ENCODE measurements at regions not wholly inside any gene's neighbourhood (a gene's known extent, or its start where the extent isn't known, plus 50 kb on each side); places are given as distances from the start of the nearest gene placed in this dataset.

- no TSS peak for BruUV-seq (replicated peaks)
- Mint-ChIP-seq H3K4me3 (ENCODE audit: low read depth, unreplicated experiment) (no peak overlapping the region), H3K36me3 (ENCODE audit: insufficient read depth, unreplicated experiment) (no peaks in the 10 kb centered on the region), H3K27me3 (ENCODE audit: unreplicated experiment) (peaks cover 48% of the 10 kb centered on the region), H3K9me3 (ENCODE audit: low read depth, unreplicated experiment) (no peaks in the 10 kb centered on the region), H3K27ac (ENCODE audit: unreplicated experiment) (no peak overlapping the region), H3K4me1 (ENCODE audit: low read depth, unreplicated experiment) (no peaks in the 10 kb centered on the region)
- TF ChIP-seq CTCF (IDR thresholded peaks at IDR 0.05; ENCODE audit: unreplicated experiment): no peak
- no peak for DNase-seq
- CTCF ChIA-PET: no interaction called here
- intact Hi-C loops (cut with micrococcal nuclease; ENCODE audit: unreplicated experiment): no loop called here
Observed at GRCh38 chr13:42699912-42700311, 81.5 kb upstream of the FAM216B start.

- no peaks in the 10 kb centered on the region for H3K9me3 Mint-ChIP-seq (ENCODE audit: low read depth, unreplicated experiment)
- no peak overlapping the region for H3K27ac Mint-ChIP-seq (ENCODE audit: unreplicated experiment)
- no peak for DNase-seq
- intact Hi-C loops (cut with micrococcal nuclease; ENCODE audit: unreplicated experiment): no loop called here
- no TSS peak for BruUV-seq (replicated peaks)
- no peaks in the 10 kb centered on the region for H3K4me1 Mint-ChIP-seq (ENCODE audit: low read depth, unreplicated experiment)
- H3K4me3 Mint-ChIP-seq (ENCODE audit: low read depth, unreplicated experiment): no peak overlapping the region
- no peaks in the 10 kb centered on the region for H3K36me3 Mint-ChIP-seq (ENCODE audit: insufficient read depth, unreplicated experiment)
- H3K27me3 Mint-ChIP-seq (ENCODE audit: unreplicated experiment): peaks cover 33% of the 10 kb centered on the region
- TF ChIP-seq CTCF (IDR thresholded peaks at IDR 0.05; ENCODE audit: unreplicated experiment): no peak
- CTCF ChIA-PET: no interaction called here
Observed at GRCh38 chr13:42702716-42703115, 78.7 kb upstream of the FAM216B start.

DNA sequence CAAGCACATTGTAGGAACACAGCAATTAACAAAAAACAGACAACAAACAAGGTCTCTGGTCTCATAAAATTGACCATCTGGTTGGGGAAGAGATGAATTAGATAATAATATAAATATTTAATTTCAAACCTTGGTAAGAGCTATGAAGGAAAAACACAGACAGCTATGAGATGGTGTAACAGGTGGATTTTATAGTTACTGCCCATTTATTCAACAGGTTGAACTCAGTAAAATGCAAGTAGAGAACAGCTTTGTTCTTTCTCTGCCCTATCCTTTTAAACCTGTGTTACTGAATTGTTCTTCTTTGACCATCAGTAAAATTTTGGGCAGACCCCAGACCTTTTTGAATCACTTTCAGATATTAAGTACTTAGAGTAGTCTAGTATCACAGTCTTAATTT, 77.6 kb upstream of the FAM216B start:
- TF ChIP-seq CTCF (IDR thresholded peaks at IDR 0.05; ENCODE audit: unreplicated experiment): no peak
- BruUV-seq (replicated peaks): no TSS peak
- H3K27ac Mint-ChIP-seq (ENCODE audit: unreplicated experiment): no peak overlapping the region
- H3K9me3 Mint-ChIP-seq (ENCODE audit: low read depth, unreplicated experiment): no peaks in the 10 kb centered on the region
- CTCF ChIA-PET: interaction anchor here (0.5 kb wide), 1 partner anchor 670 kb away, joined by 5 read pairs; no protein-coding TSS in a partner anchor
- no peak for DNase-seq
- intact Hi-C loops (cut with micrococcal nuclease; ENCODE audit: unreplicated experiment): no loop called here
- H3K36me3 Mint-ChIP-seq (ENCODE audit: insufficient read depth, unreplicated experiment): no peaks in the 10 kb centered on the region
- peaks cover 22% of the 10 kb centered on the region for H3K27me3 Mint-ChIP-seq (ENCODE audit: unreplicated experiment)
- H3K4me3 Mint-ChIP-seq (ENCODE audit: low read depth, unreplicated experiment): no peak overlapping the region
- H3K4me1 Mint-ChIP-seq (ENCODE audit: low read depth, unreplicated experiment): no peaks in the 10 kb centered on the region

DNA sequence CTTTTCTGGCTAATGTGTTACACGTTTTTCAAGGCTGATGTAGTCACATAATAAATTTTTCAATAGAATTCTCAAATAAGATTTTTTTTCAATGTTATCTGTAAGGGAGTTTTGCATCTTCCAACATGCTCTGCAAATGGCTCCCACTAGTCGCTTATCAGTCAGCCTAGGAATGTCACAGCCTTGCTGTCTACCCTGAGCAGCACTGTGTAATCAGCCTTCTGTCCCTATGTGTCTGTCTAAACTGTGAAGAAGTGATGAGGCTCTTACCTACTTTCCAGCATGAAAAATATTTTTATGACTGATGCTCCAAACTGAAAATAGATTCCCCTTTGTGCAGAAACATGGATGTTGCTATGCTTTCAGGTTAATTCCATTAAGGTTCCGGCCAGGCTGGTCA, 75.1 kb upstream of the FAM216B start:
- CTCF ChIA-PET: no interaction called here
- BruUV-seq (replicated peaks): no TSS peak
- Mint-ChIP-seq H3K36me3 (ENCODE audit: insufficient read depth, unreplicated experiment) (no peaks in the 10 kb centered on the region), H3K4me1 (ENCODE audit: low read depth, unreplicated experiment) (no peaks in the 10 kb centered on the region), H3K27ac (ENCODE audit: unreplicated experiment) (no peak overlapping the region), H3K4me3 (ENCODE audit: low read depth, unreplicated experiment) (no peak overlapping the region), H3K9me3 (ENCODE audit: low read depth, unreplicated experiment) (no peaks in the 10 kb centered on the region), H3K27me3 (ENCODE audit: unreplicated experiment) (peaks cover 12% of the 10 kb centered on the region)
- TF ChIP-seq CTCF (IDR thresholded peaks at IDR 0.05; ENCODE audit: unreplicated experiment): no peak
- intact Hi-C loops (cut with micrococcal nuclease; ENCODE audit: unreplicated experiment): no loop called here
- no peak for DNase-seq
